ENCODE measurements at regions not wholly inside any gene's neighbourhood (a gene's known extent, or its start where the extent isn't known, plus 50 kb on each side); places are given as distances from the start of the nearest gene placed in this dataset.
"Not testable (repeated sequence)": the region's sequence is repeated elsewhere in the genome, so short reads cannot be mapped to it uniquely, and the experiment has no call there.

DNA sequence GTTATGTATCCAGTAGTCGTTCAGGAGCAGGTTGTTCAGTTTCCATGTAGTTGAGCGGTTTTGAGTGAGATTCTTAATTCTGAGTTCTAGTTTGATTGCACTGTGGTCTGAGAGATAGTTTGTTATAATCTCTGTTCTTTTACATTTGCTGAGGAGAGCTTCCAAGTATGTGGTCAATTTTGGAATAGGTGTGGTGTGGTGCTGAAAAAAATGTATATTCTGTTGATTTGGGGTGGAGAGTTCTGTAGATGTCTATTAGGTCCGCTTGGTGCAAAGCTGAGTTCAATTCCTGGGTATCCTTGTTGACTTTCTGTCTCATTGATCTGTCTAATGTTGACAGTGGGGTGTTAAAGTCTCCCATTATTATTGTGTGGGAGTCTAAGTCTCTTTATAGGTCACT, 68.6 kb upstream of the IZUMO1R start:
- not testable (repeated sequence) for DNase-seq

DNA sequence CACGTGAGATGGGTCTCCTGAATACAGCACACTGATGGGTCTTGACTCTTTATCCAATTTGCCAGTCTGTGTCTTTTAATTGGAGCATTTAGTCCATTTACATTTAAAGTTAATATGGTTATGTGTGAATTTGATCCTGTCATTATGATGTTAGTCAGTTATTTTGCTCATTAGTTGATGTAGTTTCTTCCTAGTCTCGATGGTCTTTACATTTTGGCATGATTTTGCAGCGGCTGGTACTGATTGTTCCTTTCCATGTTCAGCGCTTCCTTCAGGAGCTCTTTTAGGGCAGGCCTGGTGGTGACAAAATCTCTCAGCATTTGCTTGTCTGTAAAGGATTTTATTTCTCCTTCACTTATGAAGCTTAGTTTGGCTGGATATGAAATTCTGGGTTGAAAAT, 68.0 kb upstream of the IZUMO1R start:
- DNase-seq: not testable (repeated sequence)

- DNase-seq: peak; percentile 3
These were observed 66.8 kb upstream of the IZUMO1R start for GRCh38 chr11:94237447-94238153.

- peak; percentile 7 for DNase-seq
These were observed 66.1 kb upstream of the IZUMO1R start for GRCh38 chr11:94238154-94238735.

DNA sequence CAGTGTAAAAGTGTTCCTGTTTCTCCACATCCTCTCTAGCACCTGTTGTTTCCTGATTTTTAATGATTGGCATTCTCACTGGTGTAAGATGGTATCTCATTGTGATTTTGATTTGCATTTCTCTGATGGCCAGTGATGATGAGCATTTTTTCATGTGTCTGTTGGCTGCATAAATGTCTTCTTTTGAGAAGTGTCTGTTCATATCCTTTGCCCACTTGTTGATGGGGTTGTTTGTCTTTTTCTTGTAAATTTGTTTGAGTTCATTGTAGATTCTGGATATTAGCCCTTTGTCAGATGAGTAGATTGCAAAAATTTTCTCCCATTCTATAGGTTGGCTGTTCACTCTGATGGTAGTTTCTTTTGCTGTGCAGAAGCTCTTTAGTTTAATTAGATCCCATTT, 65.6 kb upstream of the IZUMO1R start:
- not testable (repeated sequence) for DNase-seq

DNA sequence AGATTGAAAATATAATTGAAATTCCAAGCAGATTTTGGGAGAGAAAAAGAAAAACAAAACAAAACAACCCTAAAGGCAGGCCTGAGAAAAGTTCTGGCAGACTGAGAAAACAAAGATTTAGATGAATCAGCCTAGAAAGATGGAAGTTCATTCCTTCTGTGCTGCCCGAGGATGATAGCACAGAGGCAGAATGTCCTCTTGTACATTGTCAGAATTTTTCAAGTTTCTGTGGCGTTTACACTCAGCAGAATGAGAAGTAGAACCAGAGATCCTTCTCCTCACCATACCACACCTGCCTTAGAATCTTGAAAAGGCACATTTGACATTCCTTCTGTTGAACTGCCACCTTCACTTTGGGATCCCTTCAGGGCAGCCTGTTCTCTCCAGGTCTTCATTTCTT, 62.5 kb upstream of the IZUMO1R start:
- DNase-seq: no peak

DNA sequence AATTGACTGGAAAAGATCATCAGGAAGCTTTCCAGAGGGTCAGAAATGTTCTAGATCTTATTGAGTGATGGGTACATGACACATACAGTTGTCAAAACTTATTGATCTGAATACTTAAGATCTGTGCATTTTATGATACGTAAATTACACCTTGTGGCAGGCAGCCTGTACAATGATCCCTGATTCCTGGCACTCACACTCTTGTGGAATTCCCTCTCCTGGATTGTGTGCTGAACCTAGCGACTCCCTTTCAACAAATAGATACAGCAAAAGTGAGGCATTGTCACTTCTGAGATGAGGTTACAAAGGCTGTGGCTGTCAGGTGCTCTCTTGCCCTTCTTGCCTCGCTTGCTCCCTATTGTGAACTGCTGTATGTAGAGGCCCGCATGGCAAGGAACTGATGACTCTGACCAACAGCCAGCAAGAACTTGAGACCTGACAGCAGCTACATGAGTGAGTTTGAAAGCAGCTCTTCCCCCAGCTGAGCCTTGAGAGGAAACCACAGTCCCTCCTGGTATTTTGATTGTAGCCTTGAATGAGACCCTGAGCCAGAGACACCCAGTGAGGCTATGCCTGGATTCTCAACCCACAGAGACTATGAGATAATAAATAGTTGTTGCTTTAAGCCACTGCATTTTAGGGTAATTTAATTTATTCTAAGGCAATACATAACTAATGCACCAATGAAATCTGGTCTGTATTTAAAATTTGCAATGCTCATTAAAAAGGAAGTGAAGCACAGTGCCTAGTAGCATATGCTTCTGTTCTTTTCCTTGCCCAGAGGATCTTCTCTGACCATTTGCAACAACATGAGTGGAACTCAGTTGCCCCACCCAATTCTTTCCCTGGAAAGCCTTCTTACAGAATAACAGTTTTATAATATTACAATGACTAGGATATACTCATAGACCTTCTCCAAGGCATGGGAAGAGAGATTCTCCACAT, 60.5 kb upstream of the IZUMO1R start:
- DNase-seq: no peak

DNA sequence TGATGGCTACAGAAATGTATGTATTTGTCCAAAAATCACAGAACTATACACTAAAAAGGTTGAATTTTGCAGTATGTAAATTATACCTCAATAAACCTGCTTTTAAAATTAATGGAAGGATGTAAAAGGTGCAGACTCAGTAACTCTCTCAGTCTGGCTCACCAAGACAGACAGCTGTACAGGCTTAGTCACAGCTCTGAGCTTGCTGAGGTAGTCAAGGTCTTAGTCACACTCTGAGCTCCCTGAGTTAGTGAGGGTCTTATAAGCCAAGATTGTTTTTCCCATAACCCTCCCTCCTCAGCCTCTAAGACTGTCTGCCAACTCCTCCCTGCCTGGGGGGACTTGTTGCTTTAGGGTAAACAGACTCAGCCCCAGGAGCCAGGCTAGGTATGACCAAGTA, 59.3 kb upstream of the IZUMO1R start:
- no peak for DNase-seq

GRCh38 chr11:94248301-94248700, 56.1 kb upstream of the IZUMO1R start:
- not testable (repeated sequence) for DNase-seq

DNA sequence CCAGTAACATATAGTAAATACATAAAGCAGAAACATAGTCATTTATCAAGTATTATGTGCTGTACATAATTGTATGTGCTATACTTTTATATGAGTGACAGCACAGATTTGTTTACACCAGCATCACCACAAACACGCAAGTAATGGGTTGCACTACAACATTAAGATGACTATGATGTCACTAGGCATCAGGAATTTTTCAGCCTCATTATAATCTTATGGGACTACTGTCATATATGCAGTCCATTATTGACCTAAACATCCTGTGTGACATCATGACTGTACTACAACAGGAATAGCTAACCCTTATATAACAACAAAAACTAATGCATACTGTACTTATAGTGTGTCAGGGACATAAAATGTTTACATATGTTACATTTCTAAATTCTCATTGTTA, 50.2 kb upstream of the IZUMO1R start:
- DNase-seq: no peak

Data from CD4-positive, alpha-beta T cell treated with Interleukin-12 subunit alpha and Interleukin-12 subunit beta, for 1 hour (primary cell).